ENCODE measurements at regions not wholly inside any gene's neighbourhood (a gene's known extent, or its start where the extent isn't known, plus 50 kb on each side); places are given as distances from the start of the nearest gene placed in this dataset.

GRCh38 chr14:28102001-28102400 is 664.6 kb upstream of the FOXG1 start:
- no peak for ATAC-seq
- DNase-seq = no peak
- intact Hi-C loops (cut with DNase I) = no loop called here
- H3K9me3 ChIP-seq = no peaks in the 10 kb centered on the region
- no peak overlapping the region for H3K4me3 ChIP-seq
- no peak overlapping the region for H3K27ac ChIP-seq
- H3K4me1 ChIP-seq = no peaks in the 10 kb centered on the region
- no peaks in the 10 kb centered on the region for H3K27me3 ChIP-seq
- TF ChIP-seq CTCF (IDR thresholded peaks at IDR 0.05) = no peak
- no peaks in the 10 kb centered on the region for H3K36me3 ChIP-seq

GRCh38 chr14:28102814-28103213 is 663.8 kb upstream of the FOXG1 start:
- no peak overlapping the region for H3K27ac ChIP-seq
- no peaks in the 10 kb centered on the region for H3K4me1 ChIP-seq

GRCh38 chr14:28113311-28113710 is 653.3 kb upstream of the FOXG1 start:
- DNase-seq = no peak
- H3K36me3 ChIP-seq = no peaks in the 10 kb centered on the region
- intact Hi-C loops (cut with DNase I) = no loop called here

More at GRCh38 chr14:28102814-28103213, 663.8 kb upstream of the FOXG1 start:
- no peak for ATAC-seq
- H3K9me3 ChIP-seq = no peaks in the 10 kb centered on the region
- no peaks in the 10 kb centered on the region for H3K36me3 ChIP-seq
- no peak for TF ChIP-seq CTCF (IDR thresholded peaks at IDR 0.05)
- no peak for DNase-seq
- H3K4me3 ChIP-seq = no peak overlapping the region
- intact Hi-C loops (cut with DNase I) = no loop called here
- no peaks in the 10 kb centered on the region for H3K27me3 ChIP-seq

GRCh38 chr14:28116716-28117115 is 649.9 kb upstream of the FOXG1 start:
- DNase-seq = no peak
- H3K4me3 ChIP-seq = no peak overlapping the region
- H3K27me3 ChIP-seq = no peaks in the 10 kb centered on the region
- H3K4me1 ChIP-seq = no peaks in the 10 kb centered on the region
- no peak for TF ChIP-seq CTCF (IDR thresholded peaks at IDR 0.05)
- no peaks in the 10 kb centered on the region for H3K9me3 ChIP-seq
- no peaks in the 10 kb centered on the region for H3K36me3 ChIP-seq
- H3K27ac ChIP-seq = no peak overlapping the region
- intact Hi-C loops (cut with DNase I) = no loop called here
- no peak for ATAC-seq

More at GRCh38 chr14:28113311-28113710, 653.3 kb upstream of the FOXG1 start:
- H3K27me3 ChIP-seq = no peaks in the 10 kb centered on the region
- H3K27ac ChIP-seq = no peak overlapping the region
- no peaks in the 10 kb centered on the region for H3K9me3 ChIP-seq
- no peaks in the 10 kb centered on the region for H3K4me1 ChIP-seq
- ATAC-seq = no peak
- no peak overlapping the region for H3K4me3 ChIP-seq
- no peak for TF ChIP-seq CTCF (IDR thresholded peaks at IDR 0.05)

- Histone ChIP-seq H3K27me3 (no peaks in the 10 kb centered on the region), H3K9me3 (no peaks in the 10 kb centered on the region), H3K4me3 (no peak overlapping the region), H3K27ac (no peak overlapping the region), H3K36me3 (no peaks in the 10 kb centered on the region), H3K4me1 (no peaks in the 10 kb centered on the region)
- TF ChIP-seq CTCF (IDR thresholded peaks at IDR 0.05) = no peak
- DNase-seq (no peak), ATAC-seq (no peak)
- intact Hi-C loops (cut with DNase I) = no loop called here
Measured at GRCh38 chr14:28119849-28120248, 646.7 kb upstream of the FOXG1 start.

- no peaks in the 10 kb centered on the region for H3K27me3 ChIP-seq
- H3K4me1 ChIP-seq = no peaks in the 10 kb centered on the region
- no peak for ATAC-seq
- H3K4me3 ChIP-seq = no peak overlapping the region
- intact Hi-C loops (cut with DNase I) = no loop called here
- no peaks in the 10 kb centered on the region for H3K9me3 ChIP-seq
- TF ChIP-seq CTCF (IDR thresholded peaks at IDR 0.05) = no peak
- DNase-seq = no peak
- H3K36me3 ChIP-seq = no peaks in the 10 kb centered on the region
- no peak overlapping the region for H3K27ac ChIP-seq
Measured at GRCh38 chr14:28120391-28120790, 646.2 kb upstream of the FOXG1 start.
